Heart left ventricle (tissue), 13 donors: ENCODE measurements at regions not wholly inside any gene's neighbourhood (a gene's known extent, or its start where the extent isn't known, plus 50 kb on each side); places are given as distances from the start of the nearest gene placed in this dataset.

ENCODE experiments used
- CTCF ChIP-seq, 12 donors: fragments of 200-600 bp; sonication (generic) in 4 of 12; IDR thresholded peaks; one replicate each; pipeline versions ENCODE4 v1.5.0 to v1.8.0; 2018 to 2022; ENCODE audit warnings: antibody characterized with exemption in 12 of 12, mild to moderate bottlenecking in 5 of 12
- POLR2A ChIP-seq, 2 donors: fragments of 450-650 bp; IDR thresholded peaks; one replicate each; pipeline ENCODE4 v1.6.1; 2017; ENCODE audit warnings: antibody characterized with exemption in 2 of 2, mild to moderate bottlenecking in 2 of 2, moderate library complexity in 2 of 2
- donor health status: ischemic (EF 13 %, LVEDD 7.1; RV severe dilation, severe dysfunction).
- donor health status: DM: no; HTN: yes; CAD: no.
- donor health status: DM: no; HTN: no; CAD: no.
- donor health status: ischemic (EF 25% LVEDD 6.9; RV normal size, moderate dysfunction).
- donor health status: ischemic (EF 25% LVEDD 5.7; RV mildly dilated, moderate dysfunction).
- donor health status: ischemic (EF 35%, LVEDD 5.7; RV mildly dilated, moderate dysfunction).
- donor health status: nonischemic (EF 11% LVEDD 7.7; RV severe dilation, severe dysfunction).
- donor health status: DM: yes; HTN: yes; CAD: no.
- donor health status: PGD.
- donor health status: ischemic (EF 29% LVEDD 5.4; RV normal size, mild dysfunction).
- donor health status: nonischemic (EF 23%, LVEDD 6.1; RV moderate dilation, normal function).

DNA sequence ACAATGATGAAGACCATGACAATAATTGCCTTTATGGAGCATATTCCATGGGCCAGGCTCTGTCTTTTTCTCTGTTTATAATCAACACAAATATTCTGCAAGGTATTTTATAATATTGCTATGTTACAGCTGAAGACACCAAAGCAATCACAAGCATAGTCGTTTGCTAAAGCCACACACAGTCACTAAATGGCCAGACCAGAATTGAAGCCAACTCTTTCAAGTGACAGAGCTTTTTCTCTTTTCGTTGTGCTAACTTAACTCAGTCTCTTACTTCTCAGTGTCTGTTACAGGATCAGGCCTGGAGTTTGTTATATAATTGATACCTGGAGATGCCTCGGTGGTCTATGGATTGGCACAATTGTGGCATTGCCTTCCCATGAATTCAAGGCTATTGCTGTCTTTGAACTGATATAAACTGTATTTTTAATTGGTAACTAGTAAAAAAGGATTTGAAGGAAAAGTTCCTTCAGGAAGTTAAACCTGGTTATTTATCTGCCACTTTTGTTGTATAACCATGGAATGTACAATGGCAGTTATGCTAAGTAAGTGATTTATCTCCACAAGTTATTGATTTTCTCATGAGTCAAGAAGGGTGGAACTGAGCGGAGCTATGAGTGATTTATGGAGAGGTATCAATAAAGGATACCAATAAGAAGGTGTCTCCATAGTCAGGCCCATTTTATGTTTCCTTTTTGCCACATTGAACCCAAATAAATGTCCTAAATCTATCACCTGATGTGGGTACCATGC lies 67.6 kb downstream of the PFDN4 start:
- TF ChIP-seq POLR2A (IDR thresholded peaks at IDR 0.05), result no peak
- no peak for TF ChIP-seq CTCF (IDR thresholded peaks at IDR 0.05)
